BJ (cell line): ENCODE measurements at regions not wholly inside any gene's neighbourhood (a gene's known extent, or its start where the extent isn't known, plus 50 kb on each side); places are given as distances from the start of the nearest gene placed in this dataset.

Source experiments
- CTCF ChIA-PET: fragments of 350-600 bp; formaldehyde crosslinking; extraction: SDS; loops from one replicate; lab custom pipeline; 2021; ENCODE audit warnings: antibody characterized with exemption, inconsistent platforms; lab: Yijun Ruan, JAX
- POLR2A ChIA-PET: fragments of 300-600 bp; sonication (Branson Sonifier 250); formaldehyde crosslinking; extraction: SDS; loops from one replicate; lab custom pipeline; 2021; ENCODE audit warnings: antibody characterized with exemption; lab: Charles Lee
- DNase-seq: peaks from one replicate; pipeline ENCODE4 v3.0.0-alpha.2; 2011; ENCODE audit warnings: low read depth
- H3K27me3 ChIP-seq: 2 replicates; pipeline ENCODE4 v1.6.0; 2011; ENCODE audit warnings: low read length; ENCODE audit not compliant: control insufficient read depth, insufficient read depth
- H3K36me3 ChIP-seq: 2 replicates; pipeline ENCODE4 v1.5.1; 2011; ENCODE audit warnings: low read length; ENCODE audit not compliant: control insufficient read depth, insufficient read depth
- H3K4me3 ChIP-seq: 2 replicates; pipeline ENCODE4 v1.5.1; 2011; ENCODE audit warnings: low read depth, mild to moderate bottlenecking, control low read depth, low read length
- CTCF ChIP-seq: IDR thresholded peaks from 2 replicates; pipeline ENCODE4 v1.5.1; 2011; ENCODE audit warnings: low read depth, mild to moderate bottlenecking, control low read depth, inconsistent platforms, low read length, moderate library complexity; ENCODE audit not compliant: insufficient read depth

- ChIA-PET POLR2A (no interaction called here), CTCF (interaction anchor here (0.6 kb wide), 1 partner anchor 57 kb away, joined by 4 read pairs; no protein-coding TSS in a partner anchor)
- Histone ChIP-seq H3K36me3 (no peaks in the 10 kb centered on the region), H3K4me3 (no peak overlapping the region), H3K27me3 (no peaks in the 10 kb centered on the region)
- no peak for TF ChIP-seq CTCF
- DNase-seq: no peak
Measured at GRCh38 chr5:136506131-136506530, 140.8 kb upstream of the TRPC7 start.

GRCh38 chr5:136501133-136501532 is 135.8 kb upstream of the TRPC7 start:
- H3K4me3 ChIP-seq: no peak overlapping the region
- CTCF ChIA-PET: interaction anchor here (1.5 kb wide), 1 partner anchor 16 kb away, joined by 3 read pairs; no protein-coding TSS in a partner anchor
- H3K36me3 ChIP-seq: no peaks in the 10 kb centered on the region
- no peaks in the 10 kb centered on the region for H3K27me3 ChIP-seq
- no peak for DNase-seq
- POLR2A ChIA-PET: no interaction called here
- TF ChIP-seq CTCF: no peak

- ChIA-PET CTCF (no interaction called here), POLR2A (no interaction called here)
- no peaks in the 10 kb centered on the region for H3K36me3 ChIP-seq
- no peak for TF ChIP-seq CTCF
- H3K27me3 ChIP-seq: no peaks in the 10 kb centered on the region
- DNase-seq: no peak
- H3K4me3 ChIP-seq: no peak overlapping the region
Measured at GRCh38 chr5:136492587-136492986, 127.2 kb upstream of the TRPC7 start.

DNA sequence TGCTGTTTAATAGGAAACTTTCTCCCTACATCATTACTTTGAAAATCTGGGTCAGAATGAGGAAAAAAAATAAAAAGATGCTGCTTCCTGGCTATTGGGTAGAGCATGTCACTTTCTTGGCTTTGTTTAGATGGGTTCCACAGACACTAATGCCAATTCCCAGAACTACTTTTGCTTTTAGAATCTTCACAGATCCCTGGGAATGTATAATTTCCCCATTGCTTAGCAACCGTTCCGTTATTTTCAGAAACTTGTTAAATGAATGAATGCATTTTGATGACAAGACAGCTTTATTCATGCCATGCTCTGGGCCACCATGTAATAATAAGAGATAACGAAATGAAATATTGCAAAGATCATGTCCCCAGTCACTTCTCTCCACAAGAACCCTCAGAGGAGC is 126.5 kb upstream of the TRPC7 start:
- POLR2A ChIA-PET: no interaction called here
- H3K36me3 ChIP-seq: no peaks in the 10 kb centered on the region
- CTCF ChIA-PET: no interaction called here
- DNase-seq: no peak
- H3K27me3 ChIP-seq: no peaks in the 10 kb centered on the region
- H3K4me3 ChIP-seq: no peak overlapping the region
- no peak for TF ChIP-seq CTCF

GRCh38 chr5:136484808-136485325 is 119.5 kb upstream of the TRPC7 start:
- no peak for TF ChIP-seq CTCF
- Histone ChIP-seq H3K4me3 (no peak overlapping the region), H3K36me3 (no peaks in the 10 kb centered on the region), H3K27me3 (no peaks in the 10 kb centered on the region)
- DNase-seq: no peak
- ChIA-PET CTCF (no interaction called here), POLR2A (no interaction called here)
